ENCODE measurements at regions not wholly inside any gene's neighbourhood (a gene's known extent, or its start where the extent isn't known, plus 50 kb on each side); places are given as distances from the start of the nearest gene placed in this dataset.

GRCh38 chr16:65487231-65487630 is 365.4 kb upstream of the CDH11 start (continued):
- TF ChIP-seq, protein P1, sequence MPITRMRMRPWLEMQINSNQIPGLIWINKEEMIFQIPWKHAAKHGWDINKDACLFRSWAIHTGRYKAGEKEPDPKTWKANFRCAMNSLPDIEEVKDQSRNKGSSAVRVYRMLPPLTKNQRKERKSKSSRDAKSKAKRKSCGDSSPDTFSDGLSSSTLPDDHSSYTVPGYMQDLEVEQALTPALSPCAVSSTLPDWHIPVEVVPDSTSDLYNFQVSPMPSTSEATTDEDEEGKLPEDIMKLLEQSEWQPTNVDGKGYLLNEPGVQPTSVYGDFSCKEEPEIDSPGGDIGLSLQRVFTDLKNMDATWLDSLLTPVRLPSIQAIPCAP (CRISPR knock-in tag; IDR thresholded peaks at IDR 0.05; ENCODE audit: low read depth), result no peak
- TF ChIP-seq MBNL3 (CRISPR knock-in tag; conservative IDR thresholded peaks at IDR 0.05) (no peak), SMYD3 (CRISPR knock-in tag; IDR thresholded peaks at IDR 0.05) (no peak), AGO1 (IDR thresholded peaks at IDR 0.05; ENCODE audit: low read depth, low read length, poor library complexity, severe bottlenecking) (no peak), ELF4 (CRISPR knock-in tag; IDR thresholded peaks at IDR 0.05; ENCODE audit: borderline replicate concordance) (no peak), KDM4B (CRISPR knock-in tag; IDR thresholded peaks at IDR 0.05) (no peak), ZNF234 (CRISPR knock-in tag; conservative IDR thresholded peaks at IDR 0.05) (no peak), PLSCR1 (CRISPR knock-in tag; IDR thresholded peaks at IDR 0.05; ENCODE audit: borderline replicate concordance) (no peak)

GRCh38 chr16:65481956-65482355 is 360.1 kb upstream of the CDH11 start:
- FAIRE-seq, result no peak
- TF ChIP-seq YY1 (IDR thresholded peaks at IDR 0.05; ENCODE audit: insufficient read depth, insufficient replicate concordance, low read depth, low read length) (no peak), ZC3H4 (CRISPR knock-in tag; IDR thresholded peaks at IDR 0.05; ENCODE audit: borderline replicate concordance) (no peak), ZNF335 (CRISPR knock-in tag; IDR thresholded peaks at IDR 0.05) (no peak), SIX4 (CRISPR knock-in tag; IDR thresholded peaks at IDR 0.05) (no peak)
- TF ChIP-seq, protein P2, sequence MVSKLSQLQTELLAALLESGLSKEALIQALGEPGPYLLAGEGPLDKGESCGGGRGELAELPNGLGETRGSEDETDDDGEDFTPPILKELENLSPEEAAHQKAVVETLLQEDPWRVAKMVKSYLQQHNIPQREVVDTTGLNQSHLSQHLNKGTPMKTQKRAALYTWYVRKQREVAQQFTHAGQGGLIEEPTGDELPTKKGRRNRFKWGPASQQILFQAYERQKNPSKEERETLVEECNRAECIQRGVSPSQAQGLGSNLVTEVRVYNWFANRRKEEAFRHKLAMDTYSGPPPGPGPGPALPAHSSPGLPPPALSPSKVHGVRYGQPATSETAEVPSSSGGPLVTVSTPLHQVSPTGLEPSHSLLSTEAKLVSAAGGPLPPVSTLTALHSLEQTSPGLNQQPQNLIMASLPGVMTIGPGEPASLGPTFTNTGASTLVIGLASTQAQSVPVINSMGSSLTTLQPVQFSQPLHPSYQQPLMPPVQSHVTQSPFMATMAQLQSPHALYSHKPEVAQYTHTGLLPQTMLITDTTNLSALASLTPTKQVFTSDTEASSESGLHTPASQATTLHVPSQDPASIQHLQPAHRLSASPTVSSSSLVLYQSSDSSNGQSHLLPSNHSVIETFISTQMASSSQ (IDR thresholded peaks at IDR 0.05; ENCODE audit: low read depth), result no peak
- TF ChIP-seq, protein P2 (CRISPR knock-in tag; IDR thresholded peaks at IDR 0.05; ENCODE audit: borderline replicate concordance), result no peak
- TF ChIP-seq, protein P3, sequence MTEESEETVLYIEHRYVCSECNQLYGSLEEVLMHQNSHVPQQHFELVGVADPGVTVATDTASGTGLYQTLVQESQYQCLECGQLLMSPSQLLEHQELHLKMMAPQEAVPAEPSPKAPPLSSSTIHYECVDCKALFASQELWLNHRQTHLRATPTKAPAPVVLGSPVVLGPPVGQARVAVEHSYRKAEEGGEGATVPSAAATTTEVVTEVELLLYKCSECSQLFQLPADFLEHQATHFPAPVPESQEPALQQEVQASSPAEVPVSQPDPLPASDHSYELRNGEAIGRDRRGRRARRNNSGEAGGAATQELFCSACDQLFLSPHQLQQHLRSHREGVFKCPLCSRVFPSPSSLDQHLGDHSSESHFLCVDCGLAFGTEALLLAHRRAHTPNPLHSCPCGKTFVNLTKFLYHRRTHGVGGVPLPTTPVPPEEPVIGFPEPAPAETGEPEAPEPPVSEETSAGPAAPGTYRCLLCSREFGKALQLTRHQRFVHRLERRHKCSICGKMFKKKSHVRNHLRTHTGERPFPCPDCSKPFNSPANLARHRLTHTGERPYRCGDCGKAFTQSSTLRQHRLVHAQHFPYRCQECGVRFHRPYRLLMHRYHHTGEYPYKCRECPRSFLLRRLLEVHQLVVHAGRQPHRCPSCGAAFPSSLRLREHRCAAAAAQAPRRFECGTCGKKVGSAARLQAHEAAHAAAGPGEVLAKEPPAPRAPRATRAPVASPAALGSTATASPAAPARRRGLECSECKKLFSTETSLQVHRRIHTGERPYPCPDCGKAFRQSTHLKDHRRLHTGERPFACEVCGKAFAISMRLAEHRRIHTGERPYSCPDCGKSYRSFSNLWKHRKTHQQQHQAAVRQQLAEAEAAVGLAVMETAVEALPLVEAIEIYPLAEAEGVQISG (CRISPR knock-in tag; IDR thresholded peaks at IDR 0.05), result no peak

More at GRCh38 chr16:65481956-65482355, 360.1 kb upstream of the CDH11 start:
- Histone ChIP-seq H3K9me3 (ENCODE audit: low read length) (no peaks in the 10 kb centered on the region), H3K27me3 (ENCODE audit: control insufficient read depth in 1 of 2, insufficient read depth in 2 of 2, low read length in 2 of 2) (no peaks in the 10 kb centered on the region), H3K36me3 (replicated peaks in 1 of 2; ENCODE audit: control insufficient read depth in 1 of 2, insufficient read depth in 2 of 2, low read length in 2 of 2) (no peaks in the 10 kb centered on the region), H3K79me2 (ENCODE audit: insufficient read depth, low read length) (no peaks in the 10 kb centered on the region), H3K27ac (ENCODE audit: extremely low read length, insufficient read depth, low read length) (no peak overlapping the region), H2AFZ (ENCODE audit: low read length) (no peak overlapping the region), H3K4me3 (replicated peaks in 1 of 3; ENCODE audit: insufficient read depth in 1 of 3, low read depth in 2 of 3, low read length in 3 of 3) (no peak overlapping the region), H3K9ac (ENCODE audit: insufficient read depth, low read depth, low read length) (no peak overlapping the region), H4K20me1 (ENCODE audit: insufficient read depth, low read length) (no peaks in the 10 kb centered on the region), H3K4me2 (ENCODE audit: low read depth, low read length) (no peak overlapping the region), H3K4me1 (ENCODE audit: insufficient read depth, low read length) (no peaks in the 10 kb centered on the region)
- ATAC-seq (no peak), DNase-seq (ENCODE audit: low spot score) (no peak)
- BruUV-seq (replicated peaks), result no TSS peak
- intact Hi-C loops (cut with micrococcal nuclease; ENCODE audit: unreplicated experiment) (no loop called here), in situ Hi-C loops (cut with HindIII; ENCODE audit: extremely low pct_ligation_motif_present, low pct_unique_long_range_greater_than_20kb) (no loop called here)
- WGBS (ENCODE audit: low lambda C conversion rate), result 7% methylated on average over 4 of the region's 4 CpGs
- CTCF ChIA-PET (ENCODE audit: low intra/inter-chr PET ratio, low total read pairs), result no interaction called here
- POLR2A ChIA-PET, result no interaction called here
